GM12878 (cell line): ENCODE measurements at regions not wholly inside any gene's neighbourhood (a gene's known extent, or its start where the extent isn't known, plus 50 kb on each side); places are given as distances from the start of the nearest gene placed in this dataset.
A peak's percentile ranks its signal among the peaks of the same experiment; 100 is the strongest.

Source experiments
- ATAC-seq: fragments of 200-7000 bp; cut with Tn5 transposase; 3 replicates; pipeline ENCODE4 v1.9.1; 2020; ENCODE audit warnings: mild to moderate bottlenecking, moderate library complexity
- BruUV-seq: library from RNA; stranded (reverse); fragments of 400-500 nt; replicated peaks from 2 replicates; lab custom pipeline; 2021; lab: Mats Ljungman, UMichigan
- CTCF ChIA-PET: fragments of 300-600 bp; sonication (Branson Sonifier 250); formaldehyde crosslinking; extraction: SDS; loops from one replicate; lab custom pipeline; 2021; ENCODE audit warnings: inconsistent platforms; lab: Yijun Ruan, JAX
- POLR2A ChIA-PET: fragments of 350-600 bp; formaldehyde crosslinking; extraction: SDS; loops from one replicate; lab custom pipeline; 2021; ENCODE audit warnings: inconsistent platforms; lab: Charles Lee
- RAD21 ChIA-PET: fragments of 300-600 bp; sonication (Branson Sonifier 250); formaldehyde crosslinking; loops from one replicate; lab custom pipeline; 2023; ENCODE audit warnings: antibody characterized with exemption; ENCODE audit not compliant: unreplicated experiment; lab: Charles Lee
- SMC1A ChIA-PET: fragments of 300-600 bp; sonication (Branson Sonifier 250); formaldehyde crosslinking; loops from one replicate; lab custom pipeline; 2023; ENCODE audit not compliant: unreplicated experiment, uncharacterized antibody; lab: Charles Lee
- DNase-seq: peaks from one replicate; pipeline ENCODE4 v3.0.0-alpha.2; 2011; ENCODE audit warnings: low read depth, low spot score
- FAIRE-seq: peaks from 3 replicates; lab custom pipeline; 2011; peaks lifted over from hg19 to GRCh38; lab: Jason Lieb, UNC
- H2AFZ ChIP-seq: 2 replicates; pipeline ENCODE4 v1.6.0; 2011; ENCODE audit warnings: low read depth, low read length, control low read depth; ENCODE audit not compliant: control insufficient read depth
- H3K27ac ChIP-seq: 2 replicates; pipeline ENCODE4 v1.5.1; 2011; ENCODE audit warnings: control low read depth; ENCODE audit not compliant: control insufficient read depth, insufficient read depth
- H3K27me3 ChIP-seq, 2 experiments: replicated peaks in 1 of 2; 2 replicates each; pipeline versions ENCODE4 v1.6.0 to v1.6.1; 2011; ENCODE audit warnings: low read length in 1 of 2; ENCODE audit not compliant: control insufficient read depth in 2 of 2, insufficient read depth in 2 of 2
- H3K36me3 ChIP-seq, 2 experiments: 2 replicates each; pipeline ENCODE4 v1.5.1; 2011; ENCODE audit warnings: low read length in 1 of 2; ENCODE audit not compliant: control insufficient read depth in 2 of 2, insufficient read depth in 2 of 2
- H3K4me1 ChIP-seq: 2 replicates; pipeline ENCODE4 v1.6.1; 2011; ENCODE audit warnings: mild to moderate bottlenecking, low read length, moderate library complexity, mixed read lengths; ENCODE audit not compliant: control insufficient read depth, insufficient read depth
- H3K4me2 ChIP-seq: 2 replicates; pipeline ENCODE4 v1.6.0; 2011; ENCODE audit warnings: control low read depth; ENCODE audit not compliant: control insufficient read depth, insufficient read depth
- H3K4me3 ChIP-seq: fragments of 200-600 bp; sonication (generic); 2 replicates; pipeline ENCODE4 v1.5.1; 2016
- H3K79me2 ChIP-seq: 2 replicates; pipeline ENCODE4 v1.6.0; 2011; ENCODE audit warnings: low read length; ENCODE audit not compliant: control insufficient read depth, insufficient read depth
- H3K9ac ChIP-seq: 2 replicates; pipeline ENCODE4 v1.8.0; 2011; ENCODE audit warnings: low read length, control low read depth, mixed read lengths; ENCODE audit not compliant: control insufficient read depth, insufficient read depth
- H3K9me3 ChIP-seq: replicated peaks from 3 replicates; pipeline ENCODE4 v1.5.1; 2011; ENCODE audit warnings: mild to moderate bottlenecking, low read length; ENCODE audit not compliant: control insufficient read depth, insufficient read depth
- H4K20me1 ChIP-seq: 2 replicates; pipeline ENCODE4 v1.6.0; 2011; ENCODE audit not compliant: control insufficient read depth, insufficient read depth
- ATF7 ChIP-seq: fragments of 450-650 bp; IDR thresholded peaks from 2 replicates; pipeline ENCODE4 v1.6.1; 2016; ENCODE audit warnings: low read depth, mild to moderate bottlenecking
- BMI1 ChIP-seq: fragments of 450-650 bp; IDR thresholded peaks from 2 replicates; pipeline ENCODE4 v1.6.1; 2016; ENCODE audit warnings: mild to moderate bottlenecking, moderate library complexity, borderline replicate concordance
- CEBPB ChIP-seq, 2 experiments: fragments of 150-350 bp in 1 of 2; IDR thresholded peaks; 2 replicates each; pipeline ENCODE4 v1.6.1; 2012 to 2014; ENCODE audit warnings: low read depth in 2 of 2, low read length in 2 of 2, borderline replicate concordance in 1 of 2, inconsistent platforms in 1 of 2
- HDAC2 ChIP-seq: fragments of 200-600 bp; sonication (generic); IDR thresholded peaks from 2 replicates; pipeline ENCODE4 v1.6.1; 2017
- JUNB ChIP-seq: IDR thresholded peaks from 2 replicates; pipeline ENCODE4 v1.6.1; 2016; ENCODE audit warnings: antibody characterized with exemption, mild to moderate bottlenecking
- MTA2 ChIP-seq: fragments of 450-650 bp; IDR thresholded peaks from 2 replicates; pipeline ENCODE4 v1.6.1; 2016; ENCODE audit warnings: low read depth, mild to moderate bottlenecking, moderate library complexity
- MTA3 ChIP-seq: IDR thresholded peaks from 2 replicates; pipeline ENCODE4 v1.6.1; 2012; ENCODE audit warnings: low read length, inconsistent platforms, borderline replicate concordance
- NFXL1 ChIP-seq: fragments of 450-650 bp; IDR thresholded peaks from 2 replicates; pipeline ENCODE4 v1.6.1; 2017; ENCODE audit warnings: antibody characterized with exemption, mild to moderate bottlenecking, borderline replicate concordance
- NR2F1 ChIP-seq: fragments of 450-650 bp; conservative IDR thresholded peaks from 2 replicates; pipeline ENCODE4 v1.6.1; 2017; ENCODE audit warnings: mild to moderate bottlenecking
- NRF1 ChIP-seq: conservative IDR thresholded peaks from 2 replicates; pipeline ENCODE4 v1.6.1; 2011; ENCODE audit warnings: mild to moderate bottlenecking, low read depth, low read length, improper control_type of control experiment
- RELB ChIP-seq: fragments of 450-650 bp; IDR thresholded peaks from 2 replicates; pipeline ENCODE4 v1.6.1; 2017; ENCODE audit warnings: low read depth, mild to moderate bottlenecking, moderate library complexity
- SIN3A ChIP-seq: IDR thresholded peaks from 2 replicates; pipeline ENCODE4 v1.6.1; 2012; ENCODE audit warnings: low read depth, low read length, improper control_type of control experiment
- YBX1 ChIP-seq: fragments of 450-650 bp; IDR thresholded peaks from 2 replicates; pipeline ENCODE4 v1.6.1; 2016; ENCODE audit warnings: antibody characterized with exemption
- WGBS: methylation state at CpG from one replicate; pipeline ENCODE4 v1.1.6; 2016; ENCODE audit warnings: low lambda C conversion rate; ENCODE audit not compliant: insufficient replicate concordance, insufficient coverage; ENCODE audit errors: missing lambda C conversion rate; 5-methylcytosine and 5-hydroxymethylcytosine counted together
- in situ Hi-C: fragments of 300-500 bp; cut with MboI; formaldehyde crosslinking; loops from 9 replicates; pipeline ENCODE4 v1.14.3; 2018; ENCODE audit warnings: mixed read lengths
- intact Hi-C: fragments of 100-400 bp; cut with micrococcal nuclease; formaldehyde crosslinking; loops from one replicate; pipeline ENCODE4 v1.14.2; 2022; ENCODE audit not compliant: unreplicated experiment

GRCh38 chr3:18070944-18071343, 328.5 kb upstream of the TBC1D5 start:
- no peak for FAIRE-seq
- H3K4me1 ChIP-seq = no peaks in the 10 kb centered on the region
- CTCF ChIA-PET = interaction anchor here (0.8 to 1.9 kb wide), 2 partner anchors 16 to 56 kb away, joined by 3 to 6 read pairs; no protein-coding TSS in a partner anchor
- no peak for DNase-seq
- intact Hi-C loops = no loop called here
- TF ChIP-seq NFXL1 = no peak
- TF ChIP-seq NRF1 = no peak
- TF ChIP-seq MTA3 = no peak
- peak; percentile 25; the same call in 1 of the 2 replicates for TF ChIP-seq RELB
- 0 out of 2 replicates have a peak, but pooled peaks have one; percentile 28 for TF ChIP-seq BMI1
- TF ChIP-seq SIN3A = no peak
- peak; percentile 79 for TF ChIP-seq MTA2
- TF ChIP-seq NR2F1 = 0 out of 2 replicates have a peak, but pooled peaks have one; percentile 39
- no peak for TF ChIP-seq JUNB
- no peak for TF ChIP-seq CEBPB (IDR thresholded peaks at IDR 0.05; ENCODE audit: borderline replicate concordance in 1 of 2, low read depth in 2 of 2, low read length in 2 of 2)
- TF ChIP-seq HDAC2 = no peak
- TF ChIP-seq ATF7 = peak; percentile 63
- no peak for TF ChIP-seq YBX1
- TF ChIP-seq, all 136 proteins: peak for 5
- Histone ChIP-seq H4K20me1 (no peaks in the 10 kb centered on the region), H3K79me2 (no peaks in the 10 kb centered on the region), H3K9ac (no peak overlapping the region), H3K4me3 (no peak overlapping the region), H3K9me3 (no peaks in the 10 kb centered on the region), H3K36me3 (no peaks in the 10 kb centered on the region), H2AFZ (no peak overlapping the region), H3K4me2 (no peak overlapping the region), H3K27me3 (no peaks in the 10 kb centered on the region), H3K27ac (no peak overlapping the region)
- WGBS = 0% methylated on average over 1 of the region's 1 CpG
- peak; percentile 59 for ATAC-seq
- ChIA-PET SMC1A (no interaction called here), RAD21 (no interaction called here), POLR2A (no interaction called here)
- BruUV-seq = no TSS peak
- in situ Hi-C loops = no loop called here
